GM12875 (cell line): ENCODE measurements at regions not wholly inside any gene's neighbourhood (a gene's known extent, or its start where the extent isn't known, plus 50 kb on each side); places are given as distances from the start of the nearest gene placed in this dataset.
"Not testable (repeated sequence)": the region's sequence is repeated elsewhere in the genome, so short reads cannot be mapped to it uniquely, and the experiment has no call there.

Experiments used
- H3K4me3 ChIP-seq: one replicate; pipeline ENCODE4 v1.5.1; 2011; ENCODE audit warnings: low read depth, low read length, control low read depth
- CTCF ChIP-seq: IDR thresholded peaks from 2 replicates; pipeline ENCODE4 v1.5.1; 2011; ENCODE audit warnings: low read depth, mild to moderate bottlenecking, control low read depth, inconsistent platforms, low read length, moderate library complexity, borderline replicate concordance; ENCODE audit not compliant: insufficient read depth

- no peak for TF ChIP-seq CTCF
- H3K4me3 ChIP-seq, result no peak overlapping the region
Observed at GRCh38 chr21:15289896-15290841, 225.4 kb upstream of the NRIP1 start.

GRCh38 chr21:15291621-15292266 is 226.9 kb upstream of the NRIP1 start:
- TF ChIP-seq CTCF, result no peak
- no peak overlapping the region for H3K4me3 ChIP-seq

GRCh38 chr21:15293240-15293639 is 228.4 kb upstream of the NRIP1 start:
- H3K4me3 ChIP-seq, result no peak overlapping the region
- no peak for TF ChIP-seq CTCF

- TF ChIP-seq CTCF, result no peak
- H3K4me3 ChIP-seq, result no peak overlapping the region
Observed at GRCh38 chr21:15295875-15296274, 231.1 kb upstream of the NRIP1 start.

GRCh38 chr21:15297824-15298223 is 233.0 kb upstream of the NRIP1 start:
- no peak for TF ChIP-seq CTCF

GRCh38 chr21:15298306-15298705 is 233.5 kb upstream of the NRIP1 start:
- no peak overlapping the region for H3K4me3 ChIP-seq
- TF ChIP-seq CTCF, result no peak

More at GRCh38 chr21:15297824-15298223, 233.0 kb upstream of the NRIP1 start:
- no peak overlapping the region for H3K4me3 ChIP-seq

GRCh38 chr21:15298755-15299154 is 234.0 kb upstream of the NRIP1 start:
- not testable (repeated sequence) for H3K4me3 ChIP-seq
